GM21360 (cell line): ENCODE measurements at regions not wholly inside any gene's neighbourhood (a gene's known extent, or its start where the extent isn't known, plus 50 kb on each side); places are given as distances from the start of the nearest gene placed in this dataset.
"Not testable (repeated sequence)": the region's sequence is repeated elsewhere in the genome, so short reads cannot be mapped to it uniquely, and the experiment has no call there.

Source experiments
- ATAC-seq: cut with Tn5 transposase; IDR thresholded peaks from one replicate; pipeline ENCODE4 v1.9.1; 2021; ENCODE audit warnings: mild to moderate bottlenecking, moderate library complexity; ENCODE audit not compliant: unreplicated experiment

DNA sequence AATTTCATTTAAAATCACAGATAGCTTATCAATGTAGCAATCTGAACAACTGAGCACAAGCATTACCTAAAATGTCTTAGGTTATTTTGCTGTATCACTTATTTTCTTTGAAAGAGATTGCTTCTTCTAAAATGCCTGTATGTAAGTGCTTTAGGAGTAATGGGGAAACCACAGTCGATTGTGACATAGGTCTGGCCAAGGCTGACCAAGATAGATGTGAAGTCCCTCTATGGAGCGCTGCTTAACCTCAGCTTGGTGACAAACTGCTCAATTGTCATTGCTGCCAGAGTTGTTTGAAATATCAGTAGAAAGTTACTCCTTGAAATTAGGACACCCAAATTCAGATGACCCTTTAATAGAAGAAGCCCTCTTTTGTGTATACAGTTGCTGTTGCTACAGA, 401.9 kb upstream of the NDST4 start:
- ATAC-seq = peak; percentile 8

DNA sequence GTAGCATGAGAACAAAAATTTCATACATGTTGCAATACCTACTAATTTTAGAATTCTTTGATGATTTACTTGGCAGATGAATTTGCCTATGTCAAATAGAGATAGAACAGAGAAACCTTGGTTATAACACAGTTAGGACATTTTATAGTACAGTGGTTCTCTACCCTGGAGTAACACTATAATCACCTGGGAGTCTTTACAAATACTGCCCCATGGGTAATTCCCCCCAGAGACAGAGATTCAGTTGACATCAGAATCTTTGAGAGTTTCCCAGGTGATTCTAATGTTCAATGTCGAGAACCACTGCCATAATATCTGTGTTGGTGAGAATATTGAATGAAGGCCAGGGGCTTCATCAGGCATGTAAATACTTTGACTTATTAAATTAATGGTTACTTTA, 401.3 kb upstream of the NDST4 start:
- ATAC-seq = no peak

DNA sequence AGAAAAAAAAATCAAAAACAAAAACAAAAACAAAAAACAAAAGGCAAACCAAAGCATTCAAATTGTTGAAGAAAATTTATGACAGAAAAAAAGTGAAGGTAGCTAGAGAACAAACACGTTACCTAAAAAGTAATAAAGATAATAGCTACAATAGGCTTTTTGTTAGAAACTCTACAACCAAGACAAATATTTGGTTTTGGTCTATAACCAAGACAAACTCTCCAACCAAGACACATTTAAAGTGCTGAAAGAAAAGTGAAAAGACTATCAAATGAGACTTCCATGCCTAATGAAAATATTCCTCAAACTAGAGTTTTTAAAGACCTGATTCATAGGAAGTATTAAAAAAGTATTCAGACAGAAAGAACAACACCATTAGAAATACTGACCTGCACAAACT, 391.9 kb upstream of the NDST4 start:
- no peak for ATAC-seq

DNA sequence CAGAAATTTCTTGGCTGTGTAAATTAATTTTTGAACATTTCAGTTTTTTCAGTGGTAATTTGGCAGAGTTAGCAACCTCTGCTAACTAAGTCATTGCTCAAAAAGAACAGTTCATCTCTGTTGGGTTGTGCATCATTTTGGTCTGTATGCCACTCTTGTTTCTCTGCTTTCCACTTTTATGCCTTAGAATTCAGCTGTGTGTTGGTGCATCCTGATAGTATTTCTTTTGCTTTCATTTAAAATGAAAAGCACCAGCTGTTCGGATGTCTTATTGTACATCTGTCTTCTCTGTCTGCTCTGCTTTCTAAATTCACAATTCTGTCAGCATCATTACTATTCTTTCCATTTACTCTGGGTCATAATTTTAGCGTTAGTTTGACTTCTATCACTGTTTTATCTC, 388.2 kb upstream of the NDST4 start:
- no peak for ATAC-seq

DNA sequence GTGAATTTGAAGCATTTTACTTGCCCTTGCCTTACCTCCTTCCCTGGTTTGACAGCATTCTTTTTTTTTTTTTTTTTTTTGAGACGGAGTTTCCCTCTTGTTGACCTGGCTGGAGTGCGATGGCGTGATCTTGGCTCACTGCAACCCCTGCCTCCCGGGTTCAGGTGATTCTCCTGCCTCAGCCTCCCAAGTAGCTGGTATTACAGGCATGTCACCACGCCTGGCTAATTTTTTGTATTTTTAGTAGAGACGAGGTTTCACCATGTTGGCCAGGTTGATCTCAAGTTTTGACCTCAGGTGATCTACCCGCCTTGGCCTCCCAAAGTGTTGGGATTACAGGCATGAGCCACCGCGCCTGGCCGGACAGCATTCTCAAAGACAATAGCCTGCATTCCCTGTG, 380.4 kb upstream of the NDST4 start:
- ATAC-seq = not testable (repeated sequence)

DNA sequence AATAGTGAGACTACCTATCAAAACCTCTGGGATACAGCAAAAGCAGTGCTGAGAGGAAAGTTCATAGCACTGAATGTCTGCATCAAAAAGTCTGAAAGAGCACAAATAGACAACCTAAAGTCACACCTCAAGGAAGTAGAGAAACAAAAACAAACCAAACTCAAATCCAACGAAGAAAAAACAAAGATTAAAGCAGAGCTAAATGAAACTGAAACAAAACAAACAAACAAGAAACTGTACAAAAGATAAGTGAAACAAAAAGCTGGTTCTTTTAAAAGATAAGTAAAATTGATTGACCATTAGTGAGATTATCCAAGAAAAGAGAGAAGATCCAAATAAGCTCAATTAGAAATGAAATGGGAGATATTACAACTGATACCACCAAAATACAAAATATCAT, 378.3 kb upstream of the NDST4 start:
- no peak for ATAC-seq

DNA sequence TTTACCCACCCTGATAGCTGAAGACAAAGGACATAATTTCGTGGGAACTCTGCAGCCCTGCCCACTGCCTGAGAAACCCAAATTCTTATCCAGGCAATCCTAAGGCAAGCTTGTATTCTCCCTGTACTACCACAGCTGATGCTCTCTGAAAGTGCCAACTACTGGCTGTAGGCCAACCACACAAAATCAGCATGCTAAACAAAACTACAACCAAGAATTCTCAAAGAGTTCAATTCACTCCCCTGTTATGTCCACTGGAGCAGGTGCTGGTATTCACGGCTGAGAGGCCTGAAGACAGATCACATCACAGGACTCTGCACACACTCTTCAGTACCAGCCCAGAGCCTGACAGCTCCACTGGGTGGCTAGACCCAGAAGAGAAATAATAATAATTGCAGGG, 375.9 kb upstream of the NDST4 start:
- ATAC-seq = no peak

DNA sequence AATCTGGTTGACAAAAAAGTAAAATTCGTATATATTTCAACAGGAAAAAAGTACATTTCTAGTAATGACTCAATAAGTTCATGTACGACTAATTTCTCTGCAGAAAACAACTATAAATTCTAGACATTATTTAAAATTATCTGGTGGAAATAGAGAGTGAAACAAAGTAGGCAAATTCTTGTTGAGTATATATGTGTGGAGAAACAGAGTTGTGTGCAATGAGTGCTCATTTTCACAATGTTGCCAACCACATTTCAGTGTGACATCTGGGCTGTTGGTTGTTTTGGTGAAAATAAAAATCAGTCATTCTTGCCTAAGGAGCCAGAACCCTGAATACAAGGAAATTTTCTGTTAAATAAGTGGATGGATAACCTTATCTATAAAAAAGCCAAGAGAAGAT, 372.0 kb upstream of the NDST4 start:
- no peak for ATAC-seq

DNA sequence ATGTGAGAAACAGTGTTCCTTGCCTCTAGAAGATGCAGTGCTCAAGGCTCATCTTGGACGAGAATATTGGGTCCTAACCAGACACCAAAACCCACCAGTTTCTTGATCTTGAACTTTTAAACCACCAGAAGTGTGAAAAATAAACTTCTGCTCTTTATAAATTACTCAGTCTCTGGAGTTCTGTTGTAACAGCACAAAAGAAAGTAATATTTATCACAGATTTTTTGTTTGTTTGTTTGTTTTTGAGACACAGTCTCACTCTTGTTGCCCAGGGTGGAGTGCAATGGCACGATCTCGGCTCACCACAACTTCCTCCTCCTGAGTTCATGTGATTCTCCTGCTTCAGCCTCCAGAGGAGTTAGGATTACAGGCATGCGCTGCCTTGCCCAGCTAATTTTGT, 371.1 kb upstream of the NDST4 start:
- ATAC-seq = no peak

DNA sequence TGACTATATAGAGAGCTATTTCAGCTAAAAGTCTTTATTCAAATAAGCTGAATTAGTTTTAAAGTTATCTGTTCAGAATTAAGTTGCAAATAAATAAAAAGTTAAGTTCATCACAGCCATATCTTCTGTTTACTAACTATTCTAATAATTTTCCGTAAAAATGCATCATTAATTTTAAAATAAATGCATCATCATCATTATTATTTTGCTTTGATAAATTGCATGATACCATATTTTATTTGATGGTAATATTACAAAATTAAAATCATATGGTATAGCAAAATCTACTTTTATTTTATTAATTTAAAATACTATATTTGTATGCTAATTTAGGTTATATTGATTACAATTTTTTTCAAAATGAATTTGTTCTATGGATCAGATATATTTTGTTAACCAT, 357.3 kb upstream of the NDST4 start:
- no peak for ATAC-seq

DNA sequence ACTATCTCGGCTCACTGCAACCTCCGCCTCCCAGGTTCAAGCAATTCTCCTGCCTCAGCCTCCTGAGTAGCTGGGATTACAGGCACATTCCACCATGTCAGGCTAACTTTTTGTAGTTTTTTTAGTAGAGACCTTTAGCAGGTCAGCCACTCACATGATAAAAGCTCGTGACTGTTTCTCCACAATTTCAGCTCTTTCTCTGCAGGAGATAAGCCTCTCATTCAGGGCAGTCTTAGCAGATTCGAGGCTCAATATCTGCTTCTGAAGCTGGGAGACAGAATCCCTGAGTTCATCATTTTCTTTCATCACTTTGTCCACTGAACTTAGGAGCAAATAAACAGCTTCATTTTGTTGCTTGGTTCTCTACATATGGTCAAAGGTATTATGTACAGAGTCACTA, 345.9 kb upstream of the NDST4 start:
- not testable (repeated sequence) for ATAC-seq

DNA sequence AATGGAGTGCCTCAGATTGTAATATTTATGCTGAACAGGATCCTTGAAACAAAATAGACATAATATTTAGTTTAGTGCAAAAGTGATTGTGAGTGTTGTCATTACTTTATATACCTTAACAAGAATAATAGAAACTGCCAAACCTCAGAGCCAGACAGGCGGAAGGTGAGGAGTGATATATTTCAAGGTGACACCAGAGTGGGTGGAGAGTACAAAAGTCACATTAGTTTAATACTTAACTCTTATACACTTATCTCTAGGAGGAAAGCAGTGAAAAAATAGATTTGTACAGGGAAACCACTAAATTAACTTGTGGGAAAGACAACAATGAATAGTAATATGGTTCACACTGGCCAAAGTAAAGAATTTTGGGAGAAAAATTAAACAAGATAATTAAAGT, 342.8 kb upstream of the NDST4 start:
- ATAC-seq = no peak

DNA sequence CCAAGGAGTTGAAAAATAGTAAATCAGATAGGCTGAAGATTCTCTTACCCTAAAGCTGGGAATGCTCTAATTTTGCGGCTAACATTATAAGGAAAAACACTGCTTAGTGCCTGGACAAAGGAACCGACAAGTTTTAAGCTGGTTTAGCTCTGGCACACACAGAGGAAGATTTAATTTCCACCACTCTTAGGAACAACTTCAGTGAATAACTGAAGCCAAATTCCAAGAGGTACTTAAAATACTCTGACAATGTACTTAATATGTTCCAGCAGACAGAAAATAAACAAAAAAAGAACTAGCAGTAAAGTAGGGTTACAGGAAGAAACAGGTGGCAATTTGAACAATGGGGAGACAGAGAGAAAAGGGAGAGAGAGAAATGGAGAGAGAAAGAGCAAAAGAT, 340.8 kb upstream of the NDST4 start:
- no peak for ATAC-seq

DNA sequence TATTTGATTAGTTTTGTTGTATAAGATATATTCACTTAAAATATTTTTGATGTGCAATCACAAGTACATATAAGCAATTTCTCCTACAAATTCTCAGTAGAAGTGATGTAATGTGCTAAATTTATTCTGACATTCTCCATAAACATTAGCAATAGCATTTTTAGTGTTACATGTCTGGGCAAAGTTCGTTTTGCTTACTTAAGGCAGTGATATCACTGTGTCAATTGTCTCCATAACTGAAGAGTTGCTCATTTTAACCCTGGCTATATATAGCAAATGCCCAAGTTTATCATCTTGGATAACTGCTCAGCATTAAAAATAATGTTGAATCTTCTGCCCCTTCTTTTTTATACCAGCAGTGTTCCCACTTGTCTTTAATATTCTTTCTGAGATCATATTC, 340.0 kb upstream of the NDST4 start:
- ATAC-seq = no peak

DNA sequence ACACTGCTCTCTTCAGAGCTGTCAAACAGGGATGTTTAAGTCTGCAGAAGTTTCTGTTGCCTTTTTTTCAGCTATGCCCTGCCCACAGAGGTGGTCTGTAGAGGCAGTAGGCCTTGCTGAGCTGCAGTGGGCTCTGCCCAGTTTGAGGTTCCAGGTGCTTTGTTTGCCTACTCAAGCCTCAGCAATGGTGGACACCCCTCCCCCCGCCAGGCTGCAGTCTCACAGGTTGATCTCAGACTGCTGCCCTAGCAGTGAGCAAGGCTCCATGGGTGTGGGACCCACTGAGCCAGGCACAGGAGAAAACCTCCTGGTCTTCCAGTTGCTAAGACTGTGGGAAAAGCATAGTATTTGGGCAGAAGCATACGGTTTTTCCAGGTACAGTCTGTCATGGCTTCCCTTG, 338.8 kb upstream of the NDST4 start:
- not testable (repeated sequence) for ATAC-seq

DNA sequence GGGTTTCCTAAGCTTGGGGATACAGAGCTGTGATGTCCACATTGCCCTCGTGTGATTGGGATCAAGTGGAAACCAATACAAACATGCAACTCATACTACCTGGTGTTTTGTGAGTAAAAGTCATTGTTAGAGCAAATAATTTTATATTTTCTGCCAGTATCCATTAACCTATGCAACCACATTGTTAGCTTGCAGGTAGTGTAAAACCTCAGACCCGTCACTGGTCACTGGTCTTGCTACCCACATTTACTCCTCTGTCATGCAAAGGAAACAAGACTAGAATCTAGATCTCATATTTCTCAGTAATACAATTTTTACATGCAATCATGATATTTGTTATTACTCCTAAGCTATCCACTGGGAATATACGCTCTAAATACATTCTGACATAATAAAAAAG, 324.3 kb upstream of the NDST4 start:
- no peak for ATAC-seq

DNA sequence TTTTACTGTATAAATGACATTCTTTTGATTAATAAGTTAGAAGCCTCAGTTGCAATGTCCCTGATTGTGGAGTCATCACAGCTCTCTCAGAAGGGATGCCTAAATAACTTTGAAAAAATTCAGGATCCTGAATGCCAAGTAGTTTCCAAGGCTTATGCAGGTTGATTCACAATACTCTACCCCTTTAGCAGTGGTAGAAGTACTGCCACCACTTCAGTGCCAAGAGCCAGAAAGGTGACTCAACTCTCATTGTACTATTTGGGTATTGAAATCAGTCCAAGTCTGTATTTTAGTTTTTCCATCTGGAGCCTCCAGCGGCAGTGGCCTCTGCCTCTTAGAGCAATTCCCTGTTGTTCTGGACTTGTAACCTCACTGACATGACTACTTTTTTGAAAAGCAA, 320.1 kb upstream of the NDST4 start:
- ATAC-seq = no peak

DNA sequence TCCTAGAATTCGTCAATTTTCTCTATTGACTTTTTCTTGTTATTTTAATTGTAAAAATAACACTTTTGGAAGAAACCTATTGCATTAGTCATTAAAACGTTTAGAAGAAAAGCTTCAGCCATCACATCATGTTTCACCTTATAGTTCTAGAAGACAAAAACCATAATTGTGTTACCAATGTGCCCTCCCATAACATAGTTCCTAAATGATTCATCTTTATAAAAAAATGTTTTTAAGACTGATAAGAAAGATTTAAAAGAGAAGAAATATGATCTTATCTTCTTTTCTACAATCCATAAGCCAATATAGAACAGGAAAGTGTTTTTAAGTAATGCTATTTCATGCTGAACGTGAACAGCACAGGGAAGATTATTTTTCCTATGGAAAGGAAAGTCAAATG, 316.6 kb upstream of the NDST4 start:
- no peak for ATAC-seq

DNA sequence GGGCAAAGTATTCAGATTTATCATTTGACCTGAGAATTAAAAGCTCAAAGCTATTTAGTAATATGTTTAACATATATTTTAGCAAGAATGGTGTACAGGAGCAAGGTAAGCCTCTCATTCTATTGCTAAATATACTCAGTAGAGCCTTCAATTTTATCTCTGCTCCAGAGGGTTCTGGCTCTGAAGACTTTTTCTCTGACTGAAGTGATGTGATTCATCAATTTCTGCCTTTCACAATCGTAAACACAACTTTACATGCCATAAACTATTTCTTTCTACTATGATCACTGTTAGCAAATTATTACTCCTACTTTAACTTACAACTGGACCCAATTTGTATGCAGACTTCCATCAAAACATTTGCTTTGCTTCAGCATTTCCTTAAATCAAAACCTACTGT, 315.0 kb upstream of the NDST4 start:
- ATAC-seq = no peak

DNA sequence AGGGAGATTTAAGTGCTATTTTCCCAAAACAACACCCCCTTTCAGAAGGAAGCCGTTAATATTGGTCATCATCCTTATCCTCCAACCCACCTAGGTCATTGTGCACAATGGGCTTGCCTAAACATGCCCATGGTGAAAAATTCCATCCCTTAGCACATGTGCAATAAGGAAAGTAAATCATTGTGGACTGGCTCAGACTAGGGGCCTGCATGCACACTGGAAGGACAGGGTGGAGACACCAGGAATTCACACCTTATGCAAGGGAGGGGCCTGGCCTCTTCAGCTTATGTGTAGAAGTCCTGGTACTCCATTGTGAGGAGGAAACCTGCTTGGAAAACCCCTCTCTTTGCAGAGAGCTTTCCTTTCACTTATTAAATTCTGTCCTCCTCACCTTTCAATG, 311.4 kb upstream of the NDST4 start:
- no peak for ATAC-seq

DNA sequence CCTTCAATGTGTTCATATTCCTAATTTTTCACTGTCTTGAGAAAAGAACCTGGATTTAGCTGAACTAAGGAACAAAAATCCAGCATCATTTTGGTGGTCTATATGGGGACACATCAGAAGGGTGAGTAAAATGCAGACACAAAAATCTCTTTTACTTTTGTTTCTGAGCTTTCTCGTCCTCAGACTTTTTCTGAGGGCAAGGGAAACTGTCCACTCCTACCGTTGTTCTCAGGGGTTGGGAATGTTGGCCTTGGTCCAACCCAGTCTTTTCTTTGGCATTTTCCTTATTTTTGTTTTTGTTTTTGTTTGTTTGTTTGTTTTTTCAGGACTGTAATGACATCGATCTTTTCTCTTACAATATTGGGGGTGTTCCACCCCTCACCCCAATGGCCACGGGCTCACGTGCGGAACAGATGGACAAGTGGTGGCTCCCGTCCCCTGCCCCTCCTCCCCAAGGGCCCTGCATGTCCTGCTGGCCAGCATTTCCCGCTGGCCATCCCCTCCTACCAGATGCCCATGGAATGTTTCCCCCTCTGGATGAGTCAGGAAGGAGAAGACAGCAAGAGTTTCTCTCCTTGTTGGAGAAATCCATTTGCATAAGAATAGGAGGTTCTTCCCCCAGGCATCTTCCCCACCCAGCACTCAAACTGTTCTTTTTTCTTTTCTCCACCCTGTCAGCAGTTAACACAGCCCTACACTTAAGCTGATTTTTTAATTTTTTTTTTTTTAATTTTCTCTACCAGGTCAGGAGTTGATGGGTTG, 305.4 kb upstream of the NDST4 start:
- ATAC-seq = no peak

DNA sequence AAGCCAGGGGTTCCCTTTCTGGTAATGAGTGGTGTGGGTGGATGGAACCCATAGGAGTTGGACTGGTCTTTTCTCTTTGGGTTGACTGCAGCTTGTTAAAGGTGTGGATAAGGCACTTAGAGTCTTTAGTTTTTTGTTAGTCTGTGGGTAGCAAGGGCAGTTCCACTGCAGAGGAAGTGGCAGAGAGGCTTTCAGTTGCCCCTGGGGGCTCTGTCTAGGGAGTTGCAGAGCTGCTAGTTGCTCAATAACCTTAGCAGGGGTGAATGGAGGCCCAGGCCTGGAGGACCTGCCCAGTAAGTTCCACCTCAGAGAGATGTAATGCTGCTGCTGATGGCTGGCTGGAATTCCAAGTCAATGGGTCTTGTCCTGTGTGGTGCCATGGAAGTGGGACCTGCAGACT, 282.6 kb upstream of the NDST4 start:
- ATAC-seq = no peak

DNA sequence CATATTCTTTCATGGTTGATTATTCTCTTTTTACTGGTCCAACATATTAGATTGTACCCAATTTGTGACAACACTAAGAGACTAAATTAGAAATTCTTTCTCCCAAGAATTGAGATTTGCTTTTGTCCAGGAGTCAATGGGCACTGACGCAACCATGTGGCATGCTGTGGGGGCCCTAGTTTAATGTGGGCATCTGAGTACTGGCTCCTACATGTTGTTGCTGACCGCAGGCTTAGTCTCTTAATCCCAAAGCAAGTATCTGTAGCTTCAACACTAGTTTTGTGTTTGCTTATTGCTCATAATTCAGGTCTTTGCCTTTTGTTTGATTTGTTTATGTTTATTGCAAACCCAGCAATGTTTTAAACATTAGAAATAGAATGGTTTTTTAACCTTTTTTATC, 263.4 kb upstream of the NDST4 start:
- ATAC-seq = no peak
